NOMO-1 treated with dmso at 0.1 percent for 144 hours (cell line): ENCODE measurements at regions not wholly inside any gene's neighbourhood (a gene's known extent, or its start where the extent isn't known, plus 50 kb on each side); places are given as distances from the start of the nearest gene placed in this dataset.

ENCODE experiments used
- DNase-seq: peaks from one replicate; lab custom pipeline; 2025; ENCODE audit not compliant: unreplicated experiment; lab: John Stamatoyannopoulos, UW

- DNase-seq = no peak
Observed at GRCh38 chr11:45477588-45477987, 187.8 kb downstream of the CHST1 start.

DNA sequence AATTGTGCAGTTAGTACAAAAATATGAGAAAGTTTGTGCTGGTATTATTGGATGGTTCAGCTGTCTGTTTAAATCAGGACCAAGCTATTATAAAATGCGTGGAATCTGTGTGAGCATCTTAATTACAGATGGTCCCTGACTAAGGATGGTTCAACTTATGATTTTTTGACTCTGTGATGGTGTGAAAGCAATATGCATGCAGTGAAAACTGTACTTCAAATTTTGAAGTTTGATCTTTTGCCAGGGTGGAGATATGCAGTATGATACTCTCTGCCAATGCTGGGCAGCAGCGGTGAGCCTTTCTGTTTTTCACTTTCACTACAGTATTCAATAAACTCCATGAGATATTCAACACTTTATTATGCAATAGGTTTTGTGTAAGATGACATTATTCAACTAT is 189.3 kb downstream of the CHST1 start:
- no peak for DNase-seq

DNA sequence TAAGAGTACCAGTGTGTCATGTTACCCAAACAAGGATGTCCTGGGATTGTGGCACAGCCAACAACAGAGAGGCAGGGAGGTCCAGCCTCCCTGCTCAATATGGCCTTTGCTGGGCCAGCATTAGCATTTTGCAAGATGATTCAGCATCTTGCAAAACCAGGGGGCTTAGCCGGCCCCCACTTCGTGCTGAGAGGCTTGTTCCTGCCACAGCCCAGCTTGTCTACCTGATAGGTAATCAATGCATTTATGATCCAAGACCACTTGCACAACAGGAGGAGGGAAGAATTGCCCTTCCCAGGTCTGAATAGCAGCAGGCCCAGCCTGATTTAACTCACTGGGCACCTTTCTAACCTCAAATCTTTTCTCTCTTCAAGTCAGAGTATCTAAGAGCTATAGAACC is 189.0 kb upstream of the SYT13 start:
- no peak for DNase-seq

DNA sequence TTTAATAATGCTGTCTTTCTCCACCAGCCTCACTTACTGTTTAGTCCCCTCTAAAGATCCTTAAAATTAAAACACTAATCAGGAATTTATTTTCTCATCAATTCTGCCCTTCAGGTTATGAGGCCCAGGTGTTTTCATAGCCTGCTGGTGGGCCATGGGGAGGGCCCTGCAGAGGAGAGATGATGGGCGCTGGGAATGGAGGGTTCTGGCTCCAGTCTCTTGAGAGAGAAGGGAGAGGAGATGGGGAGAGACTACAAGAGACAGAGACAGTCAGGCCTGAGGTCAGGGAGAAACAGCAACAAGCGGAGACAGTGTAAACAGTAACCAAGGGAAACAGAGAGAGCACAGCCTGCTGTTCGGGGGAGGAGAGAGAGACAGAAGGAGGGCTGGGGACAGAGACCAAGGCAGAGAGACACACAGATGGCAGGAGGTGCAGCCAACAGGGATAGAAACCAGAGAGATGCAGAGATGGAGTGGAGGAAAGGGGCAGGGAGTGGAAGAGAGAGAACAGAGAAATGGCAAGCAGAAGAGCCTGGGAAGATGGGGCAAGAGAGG is 187.3 kb upstream of the SYT13 start:
- DNase-seq = no peak

DNA sequence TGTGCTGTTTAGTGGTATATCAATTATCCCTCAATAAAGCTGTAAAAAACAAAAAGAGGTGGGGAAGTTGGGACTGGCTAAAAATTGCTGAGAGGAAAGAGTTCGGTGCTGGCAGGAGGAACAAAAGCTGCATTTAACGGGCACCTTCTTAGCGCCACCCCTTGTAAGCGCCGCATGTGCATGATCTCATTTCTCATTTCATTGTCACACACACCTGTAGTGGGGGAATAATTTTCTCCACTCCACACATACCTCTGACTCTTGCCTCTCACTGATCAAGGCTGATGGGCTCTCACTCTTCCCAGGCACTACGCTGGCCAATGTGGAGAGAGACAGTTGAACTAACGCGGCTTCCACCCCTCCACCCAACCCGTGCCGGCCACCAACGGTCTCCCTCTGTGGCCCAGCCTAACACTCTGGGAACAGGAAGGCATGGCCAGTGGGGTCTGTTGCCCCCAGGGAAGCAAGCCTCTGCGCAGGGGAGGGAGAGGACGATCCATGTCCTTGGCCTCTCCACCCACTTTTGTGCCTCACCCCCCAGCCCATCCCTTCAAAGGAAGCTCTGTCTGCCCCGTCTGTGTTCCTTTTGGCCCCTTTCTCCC is 186.7 kb upstream of the SYT13 start:
- DNase-seq = no peak

DNA sequence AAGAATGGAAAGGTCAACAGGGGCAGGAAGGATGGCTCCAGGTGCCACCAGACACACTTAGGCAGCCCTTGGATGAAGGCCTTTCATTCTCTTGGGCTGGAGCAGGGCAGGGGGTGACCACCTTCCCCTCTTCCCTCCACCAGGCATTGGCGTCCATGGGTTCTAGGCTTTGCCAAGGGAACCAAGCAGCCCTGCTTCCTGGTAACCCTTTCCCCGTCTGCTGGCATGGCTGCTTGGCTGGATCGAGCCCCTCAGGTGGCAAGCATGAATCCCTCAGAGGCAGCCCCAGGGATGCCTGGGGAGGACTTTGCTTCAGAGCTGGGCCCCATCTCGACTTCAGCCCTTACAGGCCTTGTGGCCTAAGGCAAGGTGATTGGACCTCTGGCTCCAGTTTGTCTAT is 185.1 kb upstream of the SYT13 start:
- no peak for DNase-seq

DNA sequence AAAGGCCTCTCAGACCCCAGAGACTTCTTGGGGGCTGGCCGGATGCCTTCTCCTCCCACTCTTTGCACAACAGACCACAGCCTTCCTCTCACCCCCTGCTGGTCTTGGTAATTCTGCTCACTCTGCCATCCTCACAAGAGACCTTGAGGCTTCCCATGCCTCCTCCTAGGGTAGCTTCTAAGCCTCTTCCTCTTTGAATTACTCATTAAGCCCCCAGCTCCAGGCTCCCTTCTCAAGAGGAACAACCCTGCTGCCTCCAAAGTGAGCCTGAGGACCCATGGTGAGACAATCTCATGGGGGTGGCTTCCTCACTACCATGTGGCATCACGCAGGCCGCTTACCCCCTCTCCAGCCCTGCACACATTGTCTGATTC is 184.6 kb upstream of the SYT13 start:
- no peak for DNase-seq

DNA sequence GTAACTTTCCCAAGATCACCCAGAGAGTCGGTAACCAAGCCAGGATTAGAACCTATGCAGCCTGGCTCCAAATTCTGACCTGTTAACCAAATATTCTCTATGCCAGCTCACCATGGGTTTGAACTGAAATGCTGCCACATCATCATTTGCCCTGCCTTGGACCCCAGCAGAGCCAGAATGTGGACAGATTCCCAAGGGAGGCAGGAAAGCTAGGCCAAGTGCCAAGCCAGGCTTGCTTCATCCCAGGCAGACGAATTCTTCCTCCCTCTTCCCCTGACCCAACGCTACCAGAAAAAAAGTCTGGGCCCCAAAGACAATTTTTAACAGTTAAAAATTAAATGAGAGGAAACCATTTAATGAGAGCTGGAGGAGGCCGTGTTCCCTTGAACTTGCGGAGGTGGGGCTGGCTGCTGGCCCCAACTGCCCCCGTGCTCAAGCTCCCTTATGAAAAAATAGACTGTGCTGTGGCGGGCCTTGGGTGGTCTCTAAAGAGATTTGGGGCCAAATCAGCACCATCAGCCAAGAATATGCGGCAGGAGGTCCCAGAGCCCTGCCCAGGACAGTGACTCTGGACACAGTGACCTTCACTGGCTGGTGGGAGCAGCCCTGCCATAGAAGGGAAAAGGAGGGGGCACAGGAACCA is 184.1 kb upstream of the SYT13 start:
- no peak for DNase-seq

- no peak for DNase-seq
Observed at GRCh38 chr11:45468267-45468856, 182.2 kb upstream of the SYT13 start.

GRCh38 chr11:45463541-45463940 is 177.4 kb upstream of the SYT13 start:
- no peak for DNase-seq

DNA sequence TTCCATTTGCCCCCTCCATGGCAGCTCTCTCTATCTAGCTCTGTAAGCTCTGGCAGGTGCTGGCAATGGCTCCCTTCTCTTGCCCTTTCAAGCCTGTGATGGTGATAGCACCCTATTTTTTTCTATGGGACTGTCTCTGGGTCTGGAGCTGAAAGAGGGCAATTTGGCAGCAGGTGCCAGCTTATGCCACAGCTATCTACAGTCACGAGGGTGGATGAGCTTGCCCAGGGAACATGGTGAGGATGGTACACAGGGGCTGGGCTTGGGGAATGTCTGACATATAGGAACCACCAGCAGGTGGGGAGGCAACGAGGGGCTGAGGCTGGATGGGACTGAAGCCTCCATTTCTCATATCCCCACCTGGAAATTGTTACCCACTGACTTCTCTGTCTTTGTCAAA is 175.4 kb upstream of the SYT13 start:
- no peak for DNase-seq

DNA sequence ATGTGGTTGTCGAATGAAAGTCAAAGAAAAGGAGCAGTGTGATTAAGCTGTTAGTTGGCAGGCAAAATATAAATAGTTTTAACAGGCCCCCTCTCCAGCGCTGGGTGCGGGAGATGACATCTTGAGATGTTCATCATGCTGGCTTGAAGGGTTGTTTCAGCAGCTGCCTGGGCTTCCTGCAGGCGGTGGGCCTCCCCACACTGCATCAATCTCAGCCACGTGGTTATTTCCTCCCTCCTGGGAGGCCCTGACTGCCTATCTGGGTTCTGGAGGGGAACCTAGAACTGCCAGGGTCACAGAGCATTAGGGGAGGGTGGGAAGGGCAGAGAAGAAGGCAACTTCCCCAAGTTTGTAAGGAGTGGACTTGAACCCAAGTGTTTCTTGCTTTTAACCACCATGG is 173.3 kb upstream of the SYT13 start:
- DNase-seq = peak; percentile 28

DNA sequence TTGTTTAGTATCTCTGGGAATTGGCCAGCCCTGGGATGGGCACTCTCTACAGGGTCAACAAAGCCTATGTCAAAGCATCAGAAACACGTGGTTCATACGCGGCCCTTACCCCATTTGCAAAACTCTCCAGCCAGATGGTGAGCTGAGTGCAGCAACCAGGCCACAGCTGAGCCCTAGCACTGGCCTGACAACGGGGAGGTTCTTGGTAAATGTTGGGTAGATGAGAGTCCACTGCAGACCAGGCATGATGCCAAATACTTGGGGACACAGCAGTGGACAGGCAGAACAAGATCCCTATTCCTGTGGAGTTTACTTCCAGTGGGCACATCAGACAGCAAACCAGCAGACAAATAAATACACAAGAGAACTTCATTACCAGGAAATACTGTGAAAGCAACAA is 172.1 kb upstream of the SYT13 start:
- no peak for DNase-seq

DNA sequence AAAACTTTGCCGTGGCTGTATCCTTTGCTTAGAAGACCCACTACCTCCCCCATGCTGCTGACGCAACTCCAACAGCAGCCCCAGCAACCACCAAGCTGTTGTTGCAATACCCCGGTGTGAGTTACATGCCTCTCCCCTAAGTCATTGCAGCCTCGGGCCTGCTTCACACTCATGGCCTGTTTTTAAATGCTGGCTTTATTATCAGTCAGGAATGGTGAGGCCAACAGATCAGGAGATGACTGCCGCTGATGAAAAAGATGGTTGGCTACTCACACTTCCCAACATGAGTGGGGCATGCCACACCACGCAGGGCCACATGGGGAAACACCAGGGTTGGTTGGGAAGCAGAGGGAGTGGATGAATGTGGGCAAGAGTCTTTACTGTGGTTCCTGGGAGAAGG is 171.5 kb upstream of the SYT13 start:
- peak; percentile 65 for DNase-seq

DNA sequence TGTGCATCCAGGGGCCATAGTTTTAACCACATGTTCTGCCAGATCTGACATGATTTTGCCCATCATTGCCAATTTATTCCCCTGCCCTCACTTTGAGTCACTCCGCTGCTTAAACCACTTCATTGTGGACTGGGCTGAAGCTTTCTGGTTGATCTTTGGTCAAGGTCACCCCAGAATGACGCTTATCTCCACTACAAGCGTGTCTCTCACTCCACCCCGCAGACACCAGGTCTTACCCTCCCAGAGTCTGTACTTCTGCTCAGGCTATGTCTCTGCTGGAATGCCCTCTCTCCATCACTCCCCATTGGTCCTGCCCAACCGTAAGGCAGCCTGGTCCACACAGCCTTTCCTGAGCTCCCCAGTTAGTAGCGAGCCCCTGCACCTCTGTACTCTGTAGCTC is 170.5 kb upstream of the SYT13 start:
- DNase-seq = no peak

DNA sequence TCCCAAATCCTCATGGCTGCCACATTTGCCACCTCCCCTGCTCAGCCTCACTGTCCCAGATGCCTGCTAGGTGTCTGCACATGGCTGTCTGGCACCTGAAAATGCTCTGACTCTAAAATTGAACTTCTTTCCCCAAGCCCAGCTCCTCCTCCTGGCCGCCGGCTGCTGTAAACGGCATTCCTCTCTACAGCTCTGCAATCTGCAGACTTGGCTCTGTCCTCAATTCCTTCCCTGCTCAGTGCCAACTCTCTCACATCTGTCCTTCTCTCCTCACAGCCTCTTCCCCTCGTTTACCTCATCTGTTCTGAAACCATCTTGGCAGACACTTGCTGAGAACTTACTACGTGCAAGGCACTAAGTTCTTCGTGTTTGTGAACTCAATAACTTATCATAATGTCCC is 169.4 kb upstream of the SYT13 start:
- no peak for DNase-seq

DNA sequence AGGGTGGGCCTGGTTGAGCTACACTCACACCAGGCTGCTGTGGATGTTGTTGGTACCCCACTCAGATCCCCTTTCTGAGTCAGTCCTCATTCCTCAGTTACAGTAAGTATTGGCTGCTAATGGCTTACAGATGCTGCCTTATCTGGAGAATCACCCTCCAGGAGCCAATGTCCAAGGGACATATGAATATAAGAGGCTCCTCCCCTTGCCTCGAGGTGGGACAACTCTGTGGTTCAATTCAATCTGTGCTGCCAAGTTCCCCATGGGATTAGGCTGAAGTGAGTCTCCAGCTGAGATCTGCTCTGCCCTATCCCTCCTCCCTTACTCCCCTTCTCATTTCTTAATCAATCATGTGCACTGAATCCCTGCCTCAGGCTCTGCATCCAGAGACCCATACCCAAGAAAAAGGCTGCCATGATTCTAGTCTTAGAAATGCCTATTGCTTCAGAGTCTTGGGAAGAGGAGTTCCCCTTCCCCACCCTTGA is 168.8 kb upstream of the SYT13 start:
- DNase-seq = no peak

GRCh38 chr11:45453721-45454120 is 167.6 kb upstream of the SYT13 start:
- DNase-seq = no peak

GRCh38 chr11:45451766-45452440 is 165.8 kb upstream of the SYT13 start:
- no peak for DNase-seq

DNA sequence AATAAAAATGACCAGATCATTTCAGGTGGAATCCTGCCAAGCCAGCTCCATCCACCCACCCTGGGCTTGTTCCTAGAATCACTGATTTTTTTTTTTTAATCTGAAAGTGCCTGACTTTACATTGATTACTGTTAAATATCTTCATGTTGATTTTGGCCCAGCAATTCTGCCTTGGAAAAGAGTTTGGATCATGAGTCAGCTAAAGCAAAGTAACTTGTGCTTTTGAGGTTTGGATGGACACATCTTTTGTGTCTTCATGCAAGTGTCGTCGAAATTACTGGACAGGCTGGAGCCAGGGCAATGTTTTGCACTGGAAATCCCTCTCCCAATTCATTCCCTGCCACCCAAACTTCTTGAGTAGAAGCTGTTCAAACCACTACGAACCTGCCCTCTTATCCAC is 164.0 kb upstream of the SYT13 start:
- DNase-seq = no peak

DNA sequence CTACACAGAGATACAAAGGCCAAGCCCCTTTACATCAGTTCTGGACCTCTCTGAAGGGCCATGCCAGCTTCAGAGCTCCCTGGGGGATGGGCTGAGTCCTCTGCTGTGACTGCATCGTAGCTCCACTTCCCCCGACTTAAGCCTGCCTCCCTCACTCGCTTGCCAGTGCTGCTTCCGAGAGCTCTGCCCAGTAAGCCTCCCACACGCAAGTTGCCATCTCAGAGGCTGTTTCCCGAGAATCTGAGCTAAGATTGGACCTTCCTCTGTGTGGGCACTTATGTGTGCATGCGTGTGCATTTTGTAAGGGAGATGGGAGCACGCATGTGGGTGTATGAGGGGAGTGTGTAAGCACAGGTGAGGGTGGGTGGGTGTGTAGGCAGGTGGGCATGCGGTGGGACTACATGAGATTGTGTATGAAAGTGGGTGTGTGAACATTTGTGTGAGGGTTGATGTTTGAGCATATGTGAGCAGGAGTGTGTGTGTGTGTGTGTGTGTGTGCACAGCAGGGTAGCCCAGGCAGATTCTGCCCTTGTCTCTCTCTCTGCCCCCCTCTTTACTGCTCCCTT is 163.0 kb upstream of the SYT13 start:
- DNase-seq = no peak

- no peak for DNase-seq
Observed at GRCh38 chr11:45448561-45448960, 162.4 kb upstream of the SYT13 start.
